Activated CD8-positive, alpha-beta T cell treated with anti-CD3 and anti-CD28 coated beads, Interleukin-2, amount 10 ng/mL, durations not matched to agents 7 days and 5 days (primary cell): ENCODE measurements at regions not wholly inside any gene's neighbourhood (a gene's known extent, or its start where the extent isn't known, plus 50 kb on each side); places are given as distances from the start of the nearest gene placed in this dataset.

Source experiments
- ATAC-seq: fragments of 150-1000 bp; cut with Tn5 transposase; one replicate; pipeline ENCODE4 v1.10.0; 2021; ENCODE audit warnings: moderate library complexity
- CTCF ChIA-PET: fragments of 350-600 bp; sonication (Branson Sonifier 250); formaldehyde crosslinking; loops from one replicate; lab custom pipeline; 2021; ENCODE audit warnings: antibody characterized with exemption; lab: Charles Lee
- POLR2A ChIA-PET: fragments of 350-600 bp; sonication (Branson Sonifier 250); formaldehyde crosslinking; loops from one replicate; lab custom pipeline; 2021; ENCODE audit warnings: antibody characterized with exemption; lab: Charles Lee
- DNase-seq: peaks from one replicate; pipeline ENCODE4 v3.0.0-alpha.2; 2020
- H3K27ac Mint-ChIP-seq: one replicate; pipeline ENCODE4 v1.8.0; 2021; ENCODE audit warnings: mild to moderate bottlenecking, mixed read lengths
- H3K27me3 Mint-ChIP-seq: one replicate; pipeline ENCODE4 v1.8.0; 2021; ENCODE audit warnings: low read depth, mixed read lengths
- H3K36me3 Mint-ChIP-seq: one replicate; pipeline ENCODE4 v1.8.0; 2021; ENCODE audit warnings: low read depth, mixed read lengths
- H3K4me1 Mint-ChIP-seq: one replicate; pipeline ENCODE4 v1.8.0; 2021; ENCODE audit warnings: low read depth, mixed read lengths
- H3K4me3 Mint-ChIP-seq: one replicate; pipeline ENCODE4 v1.8.0; 2021; ENCODE audit warnings: mild to moderate bottlenecking, mixed read lengths
- H3K9me3 Mint-ChIP-seq: one replicate; pipeline ENCODE4 v1.8.0; 2022; ENCODE audit warnings: mixed read lengths; ENCODE audit not compliant: insufficient read depth

- CTCF ChIA-PET: no interaction called here
- Mint-ChIP-seq H3K9me3 (no peaks in the 10 kb centered on the region), H3K27me3 (no peaks in the 10 kb centered on the region)
Observed at GRCh38 chr2:15092181-15092580, 459.7 kb downstream of the LRATD1 start.

DNA sequence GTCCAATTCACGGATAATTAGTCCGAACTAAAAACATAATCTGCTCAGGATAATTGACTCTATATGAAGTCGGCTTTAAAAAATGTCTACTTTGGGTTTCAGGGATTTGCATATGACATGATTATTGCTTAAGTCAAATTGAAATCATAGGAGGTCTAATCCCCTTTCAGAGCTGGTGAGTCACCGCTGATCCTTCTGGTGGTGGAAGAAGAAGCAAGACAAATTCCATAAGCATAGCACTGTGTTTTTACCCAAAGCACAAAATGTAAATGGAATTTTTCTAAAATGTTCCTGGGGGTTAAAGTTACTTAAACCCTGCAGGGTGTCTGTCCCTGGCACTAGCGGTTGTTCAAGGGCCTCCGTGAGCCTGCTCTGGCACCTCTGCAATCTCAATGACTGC lies 460.2 kb downstream of the LRATD1 start:
- Mint-ChIP-seq H3K4me3 (no peak overlapping the region), H3K36me3 (no peaks in the 10 kb centered on the region), H3K4me1 (peaks cover 14% of the 10 kb centered on the region), H3K27ac (no peak overlapping the region), H3K9me3 (no peaks in the 10 kb centered on the region), H3K27me3 (no peaks in the 10 kb centered on the region)
- ChIA-PET CTCF (no interaction called here), POLR2A (no interaction called here)
- ATAC-seq: no peak
- DNase-seq: no peak

More at GRCh38 chr2:15092181-15092580, 459.7 kb downstream of the LRATD1 start:
- DNase-seq (no peak), ATAC-seq (no peak)
- H3K4me3 Mint-ChIP-seq: no peak overlapping the region
- H3K36me3 Mint-ChIP-seq: no peaks in the 10 kb centered on the region
- POLR2A ChIA-PET: no interaction called here
- H3K27ac Mint-ChIP-seq: no peak overlapping the region
- H3K4me1 Mint-ChIP-seq: peaks cover 12% of the 10 kb centered on the region

DNA sequence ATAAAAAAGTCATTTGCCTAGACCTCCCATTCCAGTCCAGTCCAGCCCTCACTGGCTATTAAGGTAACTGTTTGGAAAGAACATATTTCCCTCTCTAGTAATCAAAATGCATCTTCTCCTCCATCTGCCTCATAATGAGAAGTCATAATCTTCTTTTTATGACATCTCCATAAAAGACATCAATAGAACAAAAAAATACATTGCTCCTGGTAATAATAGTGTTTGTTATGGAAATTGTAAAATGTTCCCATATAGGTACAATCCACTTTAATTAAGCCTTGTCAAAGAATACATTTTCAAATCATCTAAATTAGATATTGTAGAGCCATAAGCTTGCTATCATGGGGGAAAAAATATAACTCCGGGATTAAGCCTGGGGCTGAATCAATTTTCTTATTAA lies 461.6 kb downstream of the LRATD1 start:
- DNase-seq (no peak), ATAC-seq (no peak)
- H3K27ac Mint-ChIP-seq: no peak overlapping the region
- ChIA-PET POLR2A (interaction anchor here (0.6 kb wide), 2 partner anchors 191 to 546 kb away, joined by 3 read pairs; no protein-coding TSS in a partner anchor), CTCF (no interaction called here)
- no peaks in the 10 kb centered on the region for H3K9me3 Mint-ChIP-seq
- H3K36me3 Mint-ChIP-seq: no peaks in the 10 kb centered on the region
- H3K27me3 Mint-ChIP-seq: no peaks in the 10 kb centered on the region
- no peak overlapping the region for H3K4me3 Mint-ChIP-seq
- H3K4me1 Mint-ChIP-seq: peaks cover 14% of the 10 kb centered on the region

DNA sequence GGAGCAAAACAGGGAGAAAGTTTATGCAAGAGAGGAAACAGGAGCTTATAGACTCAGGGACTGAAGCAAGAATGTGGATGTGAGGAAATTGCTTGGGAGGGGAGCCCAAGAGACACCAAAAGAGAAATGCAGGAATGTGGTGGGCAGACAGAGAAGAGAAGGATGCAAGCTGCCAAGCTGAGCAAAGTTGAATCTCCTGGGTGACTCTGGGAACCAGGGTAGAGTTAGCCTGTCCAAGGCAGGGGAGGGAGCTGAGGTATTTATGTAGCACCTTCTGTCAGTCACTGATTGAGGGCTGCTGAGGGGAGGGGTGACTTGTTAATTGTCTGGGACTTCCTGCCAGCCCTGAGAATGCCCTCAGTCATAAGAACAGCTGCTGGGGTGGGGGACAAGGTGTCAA lies 464.3 kb downstream of the NBAS start:
- H3K9me3 Mint-ChIP-seq: no peaks in the 10 kb centered on the region
- ChIA-PET POLR2A (no interaction called here), CTCF (no interaction called here)
- H3K4me3 Mint-ChIP-seq: no peak overlapping the region
- ATAC-seq (no peak), DNase-seq (no peak)
- H3K36me3 Mint-ChIP-seq: no peaks in the 10 kb centered on the region
- peaks cover 2% of the 10 kb centered on the region for H3K27me3 Mint-ChIP-seq
- H3K4me1 Mint-ChIP-seq: peaks cover 14% of the 10 kb centered on the region
- no peak overlapping the region for H3K27ac Mint-ChIP-seq

GRCh38 chr2:15107137-15107536 lies 454.0 kb downstream of the NBAS start:
- ATAC-seq: no peak
- POLR2A ChIA-PET: no interaction called here
- Mint-ChIP-seq H3K27me3 (no peaks in the 10 kb centered on the region), H3K36me3 (no peaks in the 10 kb centered on the region), H3K9me3 (peaks cover 8% of the 10 kb centered on the region), H3K27ac (no peak overlapping the region), H3K4me3 (no peak overlapping the region), H3K4me1 (no peaks in the 10 kb centered on the region)
- CTCF ChIA-PET: interaction anchor here (0.6 kb wide), 1 partner anchor 205 kb away, joined by 3 read pairs; no protein-coding TSS in a partner anchor
- no peak for DNase-seq

GRCh38 chr2:15111718-15112117 lies 449.4 kb downstream of the NBAS start:
- DNase-seq (no peak), ATAC-seq (no peak)
- POLR2A ChIA-PET: no interaction called here
- Mint-ChIP-seq H3K4me3 (no peak overlapping the region), H3K9me3 (peaks cover 14% of the 10 kb centered on the region), H3K27ac (no peak overlapping the region), H3K4me1 (no peaks in the 10 kb centered on the region), H3K27me3 (no peaks in the 10 kb centered on the region), H3K36me3 (peaks cover 1% of the 10 kb centered on the region)
- CTCF ChIA-PET: no interaction called here

- no peaks in the 10 kb centered on the region for H3K4me1 Mint-ChIP-seq
- H3K27me3 Mint-ChIP-seq: no peaks in the 10 kb centered on the region
- H3K4me3 Mint-ChIP-seq: no peak overlapping the region
- H3K36me3 Mint-ChIP-seq: peaks cover 1% of the 10 kb centered on the region
- H3K9me3 Mint-ChIP-seq: peaks cover 14% of the 10 kb centered on the region
- ChIA-PET CTCF (no interaction called here), POLR2A (no interaction called here)
- DNase-seq: no peak
- no peak for ATAC-seq
- no peak overlapping the region for H3K27ac Mint-ChIP-seq
Observed at GRCh38 chr2:15112216-15112615, 448.9 kb downstream of the NBAS start.

- Mint-ChIP-seq H3K27ac (no peak overlapping the region), H3K36me3 (peaks cover 1% of the 10 kb centered on the region), H3K4me1 (no peaks in the 10 kb centered on the region), H3K27me3 (no peaks in the 10 kb centered on the region), H3K4me3 (no peak overlapping the region), H3K9me3 (peaks cover 11% of the 10 kb centered on the region)
- CTCF ChIA-PET: no interaction called here
- ATAC-seq (no peak), DNase-seq (no peak)
- POLR2A ChIA-PET: no interaction called here
Observed at GRCh38 chr2:15115776-15116175, 445.4 kb downstream of the NBAS start.

- Mint-ChIP-seq H3K9me3 (peaks cover 8% of the 10 kb centered on the region), H3K4me3 (no peak overlapping the region), H3K4me1 (no peaks in the 10 kb centered on the region), H3K27ac (no peak overlapping the region), H3K36me3 (peaks cover 1% of the 10 kb centered on the region), H3K27me3 (no peaks in the 10 kb centered on the region)
- CTCF ChIA-PET: no interaction called here
- POLR2A ChIA-PET: no interaction called here
- ATAC-seq (no peak), DNase-seq (no peak)
Observed at GRCh38 chr2:15116830-15117229, 444.3 kb downstream of the NBAS start.
